ENCODE measurements at regions not wholly inside any gene's neighbourhood (a gene's known extent, or its start where the extent isn't known, plus 50 kb on each side); places are given as distances from the start of the nearest gene placed in this dataset.

GRCh38 chr4:22573641-22574040, 57.8 kb upstream of the ADGRA3 start:
- no peak for FAIRE-seq
- WGBS, 2 experiments (ENCODE audit: extremely low coverage in 1 of 2, insufficient coverage in 1 of 2, insufficient read length in 1 of 2, insufficient replicate concordance in 2 of 2, low coverage in 1 of 2, low lambda C conversion rate in 2 of 2, missing lambda C conversion rate in 1 of 2), result 76% methylated on average over 1 of the region's 1 CpG; no CpG with 5 or more reads in 1 of the 2 experiments

More at GRCh38 chr4:22573641-22574040, 57.8 kb upstream of the ADGRA3 start:
- H4K20me1 ChIP-seq (replicated peaks in 1 of 2; ENCODE audit: control insufficient read depth in 1 of 2, insufficient read depth in 2 of 2, low read length in 2 of 2), result no peaks in the 10 kb centered on the region
- no peak overlapping the region for H2AFZ ChIP-seq (ENCODE audit: low read length)
- H3K27me3 ChIP-seq (replicated peaks in 1 of 4; ENCODE audit: control insufficient read depth in 3 of 4, extremely low read depth in 1 of 4, insufficient read depth in 3 of 4, low read length in 3 of 4), result no peaks in the 10 kb centered on the region; a peak in 1 of 7 replicates
- no peak overlapping the region for H3K4ac ChIP-seq (replicated peaks; ENCODE audit: insufficient read length, low read depth, low read length)
- H3K14ac ChIP-seq (ENCODE audit: insufficient read length), result no peak overlapping the region
- H3K56ac ChIP-seq (replicated peaks; ENCODE audit: insufficient read length, low read depth, low read length), result no peak overlapping the region
- no peak overlapping the region for H3K18ac ChIP-seq (ENCODE audit: extremely low read depth, low read length)
- TF ChIP-seq JUND (IDR thresholded peaks at IDR 0.05; ENCODE audit: low read length) (no peak), PHF8 (conservative IDR thresholded peaks at IDR 0.05; ENCODE audit: low read depth, low read length) (no peak), FOSL1 (IDR thresholded peaks at IDR 0.05; ENCODE audit: insufficient read depth, low read depth, low read length) (no peak)
- H3K79me2 ChIP-seq (ENCODE audit: control insufficient read depth in 1 of 2, insufficient read depth in 2 of 2, low read length in 2 of 2), result no peaks in the 10 kb centered on the region
- H3K4me2 ChIP-seq (ENCODE audit: insufficient read depth in 1 of 2, low read depth in 2 of 2, low read length in 2 of 2), result no peak overlapping the region
- H3K23ac ChIP-seq (ENCODE audit: insufficient read length), result no peak overlapping the region
- no peak overlapping the region for H2BK20ac ChIP-seq (ENCODE audit: low read length)
- H3K27ac ChIP-seq (ENCODE audit: low read depth, low read length), result no peak overlapping the region
- H2BK5ac ChIP-seq (ENCODE audit: low read depth, low read length), result no peak overlapping the region
- no peaks in the 10 kb centered on the region for H3K36me3 ChIP-seq (ENCODE audit: control insufficient read depth in 2 of 4, insufficient read depth in 4 of 4, low read length in 3 of 4)
- no peak overlapping the region for H3K9ac ChIP-seq (replicated peaks in 1 of 4; ENCODE audit: extremely low read depth in 1 of 4, low read depth in 3 of 4, low read length in 3 of 4)
- H3K23me2 ChIP-seq (ENCODE audit: low read depth, low read length), result no peaks in the 10 kb centered on the region
- DNase-seq (ENCODE audit: low read depth in 1 of 2, low spot score in 2 of 2), result no peak
- H4K91ac ChIP-seq (replicated peaks; ENCODE audit: insufficient read length, low read length), result no peak overlapping the region
- H3K79me1 ChIP-seq (ENCODE audit: low read depth, low read length), result no peaks in the 10 kb centered on the region
- POLR2A ChIA-PET (ENCODE audit: partially characterized antibody), result no interaction called here
- H4K5ac ChIP-seq (ENCODE audit: insufficient read length, low read depth, low read length), result no peak overlapping the region
- H2BK15ac ChIP-seq (ENCODE audit: low read length), result no peak overlapping the region
- no peak overlapping the region for H2BK120ac ChIP-seq (replicated peaks; ENCODE audit: low read depth, low read length)
- no peak overlapping the region for H2AK5ac ChIP-seq (ENCODE audit: low read depth, low read length)
- 0 out of 4 replicates have a peak, but pooled peaks cover 0 to 2% of the 10 kb centered on the region in 2 experiments for H3K9me3 ChIP-seq (ENCODE audit: insufficient read depth in 2 of 2, low read depth in 1 of 2, low read length in 1 of 2)
- CTCF ChIA-PET (ENCODE audit: partially characterized antibody), result interaction anchor here (0.6 to 2.0 kb wide), 4 partner anchors 8 to 714 kb away, joined by 3 to 6 read pairs (median 4); no protein-coding TSS in a partner anchor
- H3K4me3 ChIP-seq (ENCODE audit: extremely low read depth in 1 of 4, insufficient read depth in 2 of 4, low read depth in 3 of 4, low read length in 4 of 4), result no peak overlapping the region
- no peak overlapping the region for H2BK12ac ChIP-seq (ENCODE audit: low read depth, low read length)
- H3K4me1 ChIP-seq (replicated peaks in 1 of 4; ENCODE audit: control insufficient read depth in 3 of 4, insufficient read depth in 4 of 4, low read length in 3 of 4), result no peaks in the 10 kb centered on the region
- H4K8ac ChIP-seq (ENCODE audit: extremely low read depth, insufficient read depth, low read length), result no peak overlapping the region

All from H1 (cell line).